SK-N-SH treated with all-trans-retinoic acid at 6 μM for 48 hours (cell line): ENCODE measurements at regions not wholly inside any gene's neighbourhood (a gene's known extent, or its start where the extent isn't known, plus 50 kb on each side); places are given as distances from the start of the nearest gene placed in this dataset.

Source experiments
- BACH2 ChIP-seq: fragments of 250-450 bp; sonication (Bioruptor Pico); IDR thresholded peaks from 2 replicates; pipeline ENCODE4 v1.9.0; 2021; ENCODE audit warnings: mild to moderate bottlenecking, borderline replicate concordance
- CREB5 ChIP-seq: fragments of 250-450 bp; sonication (Bioruptor Pico); IDR thresholded peaks from 2 replicates; pipeline ENCODE4 v1.5.1; 2020; ENCODE audit warnings: low read depth, mild to moderate bottlenecking, moderate library complexity
- CSRNP3 ChIP-seq: fragments of 250-450 bp; sonication (Bioruptor Pico); IDR thresholded peaks from 2 replicates; pipeline ENCODE4 v1.5.1; 2021; ENCODE audit warnings: mild to moderate bottlenecking, moderate library complexity
- GLIS3 ChIP-seq: fragments of 250-450 bp; sonication (Bioruptor Pico); IDR thresholded peaks from 2 replicates; pipeline ENCODE4 v1.5.0; 2020; ENCODE audit warnings: mild to moderate bottlenecking, moderate library complexity
- OSR1 ChIP-seq: fragments of 250-450 bp; sonication (Bioruptor Pico); IDR thresholded peaks from 2 replicates; pipeline ENCODE4 v1.8.0; 2022; ENCODE audit warnings: moderate library complexity, mild to moderate bottlenecking, inconsistent platforms
- PATZ1 ChIP-seq: fragments of 250-450 bp; sonication (Bioruptor Pico); IDR thresholded peaks from 2 replicates; pipeline ENCODE4 v1.8.0; 2020; ENCODE audit warnings: mild to moderate bottlenecking, moderate library complexity, borderline replicate concordance
- TCF4 ChIP-seq: fragments of 250-450 bp; sonication (Bioruptor Pico); IDR thresholded peaks from 2 replicates; pipeline ENCODE4 v1.8.0; 2021; ENCODE audit warnings: mild to moderate bottlenecking, moderate library complexity, borderline replicate concordance
- TOX ChIP-seq: fragments of 250-450 bp; sonication (Bioruptor Pico); IDR thresholded peaks from 2 replicates; pipeline ENCODE4 v1.8.0; 2021; ENCODE audit warnings: mild to moderate bottlenecking, moderate library complexity, borderline replicate concordance
- ZC3H10 ChIP-seq: fragments of 250-450 bp; sonication (Bioruptor Pico); IDR thresholded peaks from 2 replicates; pipeline ENCODE4 v1.5.1; 2021; ENCODE audit warnings: mild to moderate bottlenecking, moderate library complexity
- ZFP3 ChIP-seq: fragments of 250-450 bp; sonication (Bioruptor Pico); IDR thresholded peaks from 2 replicates; pipeline ENCODE4 v1.5.0; 2020; ENCODE audit warnings: mild to moderate bottlenecking, moderate library complexity
- ZFP30 ChIP-seq: fragments of 450-650 bp; formaldehyde crosslinking; IDR thresholded peaks from 2 replicates; pipeline ENCODE4 v1.5.0; 2022; ENCODE audit warnings: mild to moderate bottlenecking, moderate library complexity
- ZNF70 ChIP-seq: fragments of 450-650 bp; formaldehyde crosslinking; IDR thresholded peaks from 2 replicates; pipeline ENCODE4 v1.5.0; 2020; ENCODE audit warnings: mild to moderate bottlenecking, moderate library complexity
- ZNF8 ChIP-seq: fragments of 450-650 bp; formaldehyde crosslinking; IDR thresholded peaks from 2 replicates; pipeline ENCODE4 v1.5.0; 2020; ENCODE audit warnings: mild to moderate bottlenecking, moderate library complexity
- TF ChIP-seq, protein P1 (sequence below): fragments of 250-450 bp; sonication (Bioruptor Pico); IDR thresholded peaks from 2 replicates; pipeline ENCODE4 v1.5.0; 2020; ENCODE audit warnings: mild to moderate bottlenecking, moderate library complexity

DNA sequence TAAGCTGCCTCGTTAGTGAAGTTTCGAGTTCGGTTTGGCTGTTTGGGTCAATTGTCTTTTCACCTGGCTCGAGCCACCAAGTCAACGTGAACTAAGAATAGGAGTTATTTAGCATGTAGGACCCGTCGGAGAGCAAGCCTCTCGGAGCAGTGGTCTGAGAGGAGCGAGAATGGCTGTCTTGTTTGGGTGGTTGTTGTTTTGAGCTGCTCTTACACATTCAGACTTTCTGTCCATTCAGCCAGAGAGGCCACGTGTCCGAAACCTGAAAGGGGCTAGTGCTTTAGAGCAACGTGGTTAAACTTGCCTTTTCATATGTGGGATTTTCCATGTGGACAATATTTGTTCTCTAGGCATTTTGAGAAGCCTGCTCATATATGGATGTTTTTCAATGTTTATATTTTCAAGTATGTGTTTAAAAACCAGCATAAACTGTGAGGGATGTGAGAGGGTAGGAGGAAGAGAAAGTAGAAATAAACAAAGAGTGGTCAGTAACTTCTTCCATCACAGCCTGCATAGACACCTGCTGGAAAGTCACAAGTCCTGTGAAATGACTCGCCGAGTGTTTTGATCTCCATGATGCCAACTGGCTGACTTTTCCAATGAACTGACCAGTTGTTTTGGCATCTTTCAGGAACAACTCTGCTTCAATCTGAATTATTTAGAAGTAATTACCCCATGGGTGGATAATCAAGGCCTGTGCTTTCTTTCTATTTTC, 221.0 kb downstream of the ASCL1 start:
- TF ChIP-seq ZNF8, result no peak
- TF ChIP-seq PATZ1 (CRISPR knock-in tag), result no peak
- no peak for TF ChIP-seq OSR1 (CRISPR knock-in tag)
- no peak for TF ChIP-seq ZFP30 (CRISPR knock-in tag)
- TF ChIP-seq GLIS3 (CRISPR knock-in tag), result no peak
- no peak for TF ChIP-seq CREB5 (CRISPR knock-in tag)
- TF ChIP-seq, protein P1, sequence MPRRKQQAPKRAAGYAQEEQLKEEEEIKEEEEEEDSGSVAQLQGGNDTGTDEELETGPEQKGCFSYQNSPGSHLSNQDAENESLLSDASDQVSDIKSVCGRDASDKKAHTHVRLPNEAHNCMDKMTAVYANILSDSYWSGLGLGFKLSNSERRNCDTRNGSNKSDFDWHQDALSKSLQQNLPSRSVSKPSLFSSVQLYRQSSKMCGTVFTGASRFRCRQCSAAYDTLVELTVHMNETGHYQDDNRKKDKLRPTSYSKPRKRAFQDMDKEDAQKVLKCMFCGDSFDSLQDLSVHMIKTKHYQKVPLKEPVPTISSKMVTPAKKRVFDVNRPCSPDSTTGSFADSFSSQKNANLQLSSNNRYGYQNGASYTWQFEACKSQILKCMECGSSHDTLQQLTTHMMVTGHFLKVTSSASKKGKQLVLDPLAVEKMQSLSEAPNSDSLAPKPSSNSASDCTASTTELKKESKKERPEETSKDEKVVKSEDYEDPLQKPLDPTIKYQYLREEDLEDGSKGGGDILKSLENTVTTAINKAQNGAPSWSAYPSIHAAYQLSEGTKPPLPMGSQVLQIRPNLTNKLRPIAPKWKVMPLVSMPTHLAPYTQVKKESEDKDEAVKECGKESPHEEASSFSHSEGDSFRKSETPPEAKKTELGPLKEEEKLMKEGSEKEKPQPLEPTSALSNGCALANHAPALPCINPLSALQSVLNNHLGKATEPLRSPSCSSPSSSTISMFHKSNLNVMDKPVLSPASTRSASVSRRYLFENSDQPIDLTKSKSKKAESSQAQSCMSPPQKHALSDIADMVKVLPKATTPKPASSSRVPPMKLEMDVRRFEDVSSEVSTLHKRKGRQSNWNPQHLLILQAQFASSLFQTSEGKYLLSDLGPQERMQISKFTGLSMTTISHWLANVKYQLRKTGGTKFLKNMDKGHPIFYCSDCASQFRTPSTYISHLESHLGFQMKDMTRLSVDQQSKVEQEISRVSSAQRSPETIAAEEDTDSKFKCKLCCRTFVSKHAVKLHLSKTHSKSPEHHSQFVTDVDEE (CRISPR knock-in tag), result no peak
- no peak for TF ChIP-seq ZNF70 (CRISPR knock-in tag)
- no peak for TF ChIP-seq ZFP3 (CRISPR knock-in tag)
- no peak for TF ChIP-seq TCF4 (CRISPR knock-in tag)
- no peak for TF ChIP-seq ZC3H10 (CRISPR knock-in tag)
- no peak for TF ChIP-seq BACH2
- TF ChIP-seq CSRNP3 (CRISPR knock-in tag), result no peak
- TF ChIP-seq TOX (CRISPR knock-in tag), result no peak
